Hepatocyte (in vitro differentiated cells): ENCODE measurements at regions not wholly inside any gene's neighbourhood (a gene's known extent, or its start where the extent isn't known, plus 50 kb on each side); places are given as distances from the start of the nearest gene placed in this dataset.
"Not testable (repeated sequence)": the region's sequence is repeated elsewhere in the genome, so short reads cannot be mapped to it uniquely, and the experiment has no call there.

ENCODE experiments used
- DNase-seq: peaks from one replicate; pipeline ENCODE4 v3.0.0-alpha.2; 2016; ENCODE audit warnings: low spot score
- H2AFZ ChIP-seq: fragments of 200-600 bp; sonication (generic); 2 replicates; pipeline ENCODE4 v1.6.0; 2016; ENCODE audit warnings: antibody characterized with exemption, mild to moderate bottlenecking
- H3K27ac ChIP-seq: fragments of 200-600 bp; sonication (generic); 2 replicates; pipeline ENCODE4 v1.5.1; 2016; ENCODE audit warnings: mild to moderate bottlenecking
- H3K27me3 ChIP-seq: fragments of 200-600 bp; sonication (generic); 2 replicates; pipeline ENCODE4 v1.6.1; 2016
- H3K36me3 ChIP-seq: fragments of 200-600 bp; sonication (generic); replicated peaks from 2 replicates; pipeline ENCODE4 v1.5.1; 2016; ENCODE audit warnings: low read depth; ENCODE audit not compliant: insufficient read depth
- H3K4me1 ChIP-seq: fragments of 200-600 bp; sonication (generic); 2 replicates; pipeline ENCODE4 v1.5.1; 2016; ENCODE audit warnings: mild to moderate bottlenecking, moderate library complexity; ENCODE audit not compliant: insufficient read depth
- H3K4me2 ChIP-seq: fragments of 200-600 bp; sonication (generic); 2 replicates; pipeline ENCODE4 v1.6.0; 2016
- H3K4me3 ChIP-seq: fragments of 200-600 bp; sonication (generic); 2 replicates; pipeline ENCODE4 v1.5.1; 2016; ENCODE audit warnings: mild to moderate bottlenecking
- H3K79me2 ChIP-seq: fragments of 200-600 bp; sonication (generic); 2 replicates; pipeline ENCODE4 v1.6.0; 2017; ENCODE audit warnings: mild to moderate bottlenecking
- H3K9me2 ChIP-seq: fragments of 200-600 bp; sonication (generic); replicated peaks from 2 replicates; pipeline ENCODE4 v1.6.0; 2017; ENCODE audit warnings: mild to moderate bottlenecking; ENCODE audit not compliant: insufficient read depth
- H3K9me3 ChIP-seq: fragments of 200-600 bp; sonication (generic); 2 replicates; pipeline ENCODE4 v1.5.1; 2016; ENCODE audit warnings: low read depth, mild to moderate bottlenecking
- H4K20me1 ChIP-seq: fragments of 200-600 bp; sonication (generic); 2 replicates; pipeline ENCODE4 v1.6.0; 2016; ENCODE audit warnings: mild to moderate bottlenecking; ENCODE audit not compliant: insufficient read depth, poor library complexity, severe bottlenecking
- CTCF ChIP-seq: fragments of 200-600 bp; sonication (generic); IDR thresholded peaks from 2 replicates; pipeline ENCODE4 v1.5.1; 2016; ENCODE audit warnings: antibody characterized with exemption, mild to moderate bottlenecking; ENCODE audit not compliant: poor library complexity
- EZH2 ChIP-seq: fragments of 200-600 bp; sonication (generic); IDR thresholded peaks from 2 replicates; pipeline ENCODE4 v1.6.1; 2016; ENCODE audit warnings: antibody characterized with exemption, mild to moderate bottlenecking, borderline replicate concordance
- EZH2phosphoT487 ChIP-seq: fragments of 200-600 bp; sonication (generic); IDR thresholded peaks from one replicate; pipeline ENCODE4 v1.6.1; 2018; ENCODE audit warnings: antibody characterized with exemption, mild to moderate bottlenecking, low read depth, moderate library complexity; ENCODE audit not compliant: unreplicated experiment, severe bottlenecking
- WGBS: methylation state at CpG from one replicate; pipeline ENCODE4 v1.1.6; 2016; ENCODE audit warnings: low lambda C conversion rate; ENCODE audit errors: missing lambda C conversion rate; 5-methylcytosine and 5-hydroxymethylcytosine counted together

- H3K27ac ChIP-seq, result no peak overlapping the region
- no peaks in the 10 kb centered on the region for H3K27me3 ChIP-seq
- H3K9me2 ChIP-seq, result no peaks in the 10 kb centered on the region
- H3K79me2 ChIP-seq, result no peaks in the 10 kb centered on the region
- DNase-seq, result no peak
- no peaks in the 10 kb centered on the region for H3K36me3 ChIP-seq
- no peaks in the 10 kb centered on the region for H4K20me1 ChIP-seq
- TF ChIP-seq EZH2, result no peak
- no peak for TF ChIP-seq CTCF
- TF ChIP-seq EZH2phosphoT487, result no peak
- H3K4me2 ChIP-seq, result no peak overlapping the region
- H2AFZ ChIP-seq, result no peak overlapping the region
- no peaks in the 10 kb centered on the region for H3K4me1 ChIP-seq
- H3K9me3 ChIP-seq, result no peaks in the 10 kb centered on the region
- 66% methylated on average over 6 of the region's 6 CpGs for WGBS
- H3K4me3 ChIP-seq, result no peak overlapping the region
Measured at GRCh38 chr4:179048839-179049453, 1606.7 kb upstream of the AGA start.

DNA sequence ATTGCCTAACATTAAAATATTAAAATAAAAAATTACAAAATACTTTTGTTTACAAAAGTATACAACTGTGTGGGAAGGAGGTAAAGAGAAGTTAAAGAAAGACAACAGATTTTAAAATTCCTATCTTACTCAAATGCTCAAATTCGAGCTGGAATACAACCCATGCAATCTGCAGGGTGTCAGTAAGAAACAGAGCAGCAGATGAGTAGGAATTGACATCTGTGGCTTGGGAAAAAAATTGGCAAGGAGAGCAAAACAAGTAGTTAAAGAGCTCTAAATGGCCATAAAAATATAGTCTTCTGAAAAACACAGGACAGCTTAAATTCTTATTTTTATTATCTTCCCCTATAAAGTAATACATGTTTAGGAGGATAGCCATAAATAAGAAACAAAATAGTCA, 1609.0 kb upstream of the AGA start:
- TF ChIP-seq EZH2 (no peak), EZH2phosphoT487 (no peak), CTCF (no peak)
- H4K20me1 ChIP-seq, result no peaks in the 10 kb centered on the region
- no peaks in the 10 kb centered on the region for H3K36me3 ChIP-seq
- H3K4me1 ChIP-seq, result no peaks in the 10 kb centered on the region
- no peaks in the 10 kb centered on the region for H3K9me3 ChIP-seq
- H3K79me2 ChIP-seq, result no peaks in the 10 kb centered on the region
- H3K27me3 ChIP-seq, result no peaks in the 10 kb centered on the region
- H3K27ac ChIP-seq, result no peak overlapping the region
- no peak for DNase-seq
- H3K4me2 ChIP-seq, result no peak overlapping the region
- no peak overlapping the region for H3K4me3 ChIP-seq
- no peaks in the 10 kb centered on the region for H3K9me2 ChIP-seq
- H2AFZ ChIP-seq, result no peak overlapping the region
- 61% methylated on average over 1 of the region's 1 CpG for WGBS

DNA sequence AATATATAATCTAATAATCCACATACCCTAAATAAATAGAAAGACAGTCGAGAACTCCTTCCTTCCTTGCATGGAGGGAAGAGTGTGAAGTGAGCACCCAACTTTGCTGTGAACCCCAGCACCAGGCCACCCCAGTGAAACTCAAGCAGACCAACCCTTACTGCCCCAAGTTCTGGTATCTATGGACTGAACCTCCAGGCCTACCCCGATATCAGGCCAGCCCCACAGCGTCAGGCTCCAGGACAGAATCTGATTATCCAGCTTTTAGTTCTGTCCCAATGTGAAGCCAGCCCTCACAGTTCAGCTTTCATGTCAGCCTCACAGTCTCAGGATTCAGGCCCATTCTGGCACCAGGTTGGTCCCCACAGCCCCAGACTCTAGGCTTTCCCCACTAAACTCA, 1617.2 kb upstream of the AGA start:
- TF ChIP-seq EZH2phosphoT487 (no peak), EZH2 (no peak), CTCF (no peak)
- no peak overlapping the region for H3K27ac ChIP-seq
- DNase-seq, result no peak
- no peak overlapping the region for H3K4me3 ChIP-seq
- WGBS, result 89% methylated on average over 3 of the region's 3 CpGs
- no peak overlapping the region for H3K4me2 ChIP-seq
- no peaks in the 10 kb centered on the region for H3K9me2 ChIP-seq
- H3K4me1 ChIP-seq, result no peaks in the 10 kb centered on the region
- H3K9me3 ChIP-seq, result no peaks in the 10 kb centered on the region
- no peaks in the 10 kb centered on the region for H3K79me2 ChIP-seq
- H3K36me3 ChIP-seq, result no peaks in the 10 kb centered on the region
- H2AFZ ChIP-seq, result no peak overlapping the region
- no peaks in the 10 kb centered on the region for H4K20me1 ChIP-seq
- no peaks in the 10 kb centered on the region for H3K27me3 ChIP-seq

DNA sequence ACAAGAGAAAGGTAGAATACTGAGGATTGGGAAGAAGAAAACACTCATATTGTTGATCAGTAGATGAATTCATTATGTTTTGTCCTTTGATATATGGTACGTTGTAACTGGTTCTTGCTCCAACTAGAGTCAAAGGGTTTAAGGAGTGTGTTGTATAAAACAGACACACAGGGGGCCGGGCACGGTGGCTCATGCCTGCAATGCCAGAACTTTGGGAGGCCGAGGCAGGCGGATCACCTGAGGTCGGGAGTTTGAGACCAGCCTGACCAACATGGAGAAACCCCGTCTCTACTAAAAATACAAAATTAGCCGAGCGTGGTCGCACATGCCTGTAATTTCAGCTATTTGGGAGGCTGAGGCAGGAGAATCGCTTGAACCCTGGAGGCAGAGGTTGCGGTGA, 1624.0 kb upstream of the AGA start:
- DNase-seq, H3K4me3 ChIP-seq, H3K4me1 ChIP-seq, H3K9me2 ChIP-seq, H2AFZ ChIP-seq, H3K9me3 ChIP-seq, H3K79me2 ChIP-seq, H4K20me1 ChIP-seq, H3K36me3 ChIP-seq, H3K27ac ChIP-seq, H3K4me2 ChIP-seq, H3K27me3 ChIP-seq: not testable (repeated sequence)
- WGBS, result 93% methylated on average over 12 of the region's 12 CpGs
